GM20431 (cell line): ENCODE measurements at regions not wholly inside any gene's neighbourhood (a gene's known extent, or its start where the extent isn't known, plus 50 kb on each side); places are given as distances from the start of the nearest gene placed in this dataset.

Source experiments
- in situ Hi-C: fragments of 300-500 bp; cut with MseI, MboI; formaldehyde crosslinking; loops from one replicate; pipeline ENCODE4 v1.15.0; 2020; ENCODE audit warnings: low sequenced_read_pairs; ENCODE audit not compliant: unreplicated experiment

GRCh38 chr6:138688580-138688979 lies 85.0 kb upstream of the CCDC28A start:
- in situ Hi-C loops, result no loop called here

GRCh38 chr6:138689849-138690248 lies 83.7 kb upstream of the CCDC28A start:
- in situ Hi-C loops, result no loop called here

GRCh38 chr6:138690975-138691594 lies 82.5 kb upstream of the CCDC28A start:
- in situ Hi-C loops, result no loop called here

- in situ Hi-C loops, result no loop called here
Observed at GRCh38 chr6:138691595-138692057, 81.9 kb upstream of the CCDC28A start.

GRCh38 chr6:138692058-138692977 lies 81.3 kb upstream of the CCDC28A start:
- in situ Hi-C loops, result no loop called here

GRCh38 chr6:138692978-138693909 lies 80.3 kb upstream of the CCDC28A start:
- in situ Hi-C loops, result no loop called here

- in situ Hi-C loops, result no loop called here
Observed at GRCh38 chr6:138695193-138695592, 78.4 kb upstream of the CCDC28A start.

- in situ Hi-C loops, result no loop called here
Observed at GRCh38 chr6:138714493-138714892, 59.1 kb upstream of the CCDC28A start.

- in situ Hi-C loops, result no loop called here
Observed at GRCh38 chr6:138716013-138716412, 57.6 kb upstream of the CCDC28A start.

- in situ Hi-C loops, result no loop called here
Observed at GRCh38 chr6:138716971-138717665, 56.5 kb upstream of the CCDC28A start.

- in situ Hi-C loops, result no loop called here
Observed at GRCh38 chr6:138719011-138719635, 54.4 kb upstream of the CCDC28A start.

- in situ Hi-C loops, result no loop called here
Observed at GRCh38 chr6:138719744-138720143, 53.8 kb upstream of the CCDC28A start.

GRCh38 chr6:138722425-138723371 lies 50.9 kb upstream of the CCDC28A start:
- in situ Hi-C loops, result no loop called here
